Mesendoderm (in vitro differentiated cells): ENCODE measurements at regions not wholly inside any gene's neighbourhood (a gene's known extent, or its start where the extent isn't known, plus 50 kb on each side); places are given as distances from the start of the nearest gene placed in this dataset.

ENCODE experiments used
- DNase-seq: peaks from one replicate; pipeline ENCODE4 v3.0.0; 2013
- H2AK5ac ChIP-seq: 2 replicates; pipeline ENCODE4 v1.6.1; 2013; ENCODE audit warnings: low read length, inconsistent platforms
- H2BK120ac ChIP-seq: 2 replicates; pipeline ENCODE4 v1.6.1; 2013; ENCODE audit warnings: low read depth, mild to moderate bottlenecking, low read length, moderate library complexity, mixed read lengths
- H2BK15ac ChIP-seq: replicated peaks from 2 replicates; pipeline ENCODE4 v1.6.1; 2013; ENCODE audit warnings: low read depth, mild to moderate bottlenecking, moderate library complexity
- H2BK5ac ChIP-seq: 2 replicates; pipeline ENCODE4 v1.6.1; 2013; ENCODE audit warnings: low read length, inconsistent platforms
- H3K18ac ChIP-seq: 2 replicates; pipeline ENCODE4 v1.6.1; 2013; ENCODE audit warnings: mild to moderate bottlenecking, low read length, mixed read lengths
- H3K23ac ChIP-seq: one replicate; pipeline ENCODE4 v1.6.1; 2013; ENCODE audit warnings: low read length
- H3K27ac ChIP-seq: 2 replicates; pipeline ENCODE4 v1.5.1; 2013; ENCODE audit warnings: low read depth, mild to moderate bottlenecking, inconsistent platforms, low read length, moderate library complexity
- H3K27me3 ChIP-seq: 2 replicates; pipeline ENCODE4 v1.6.1; 2013; ENCODE audit warnings: low read length, control low read depth, mild to moderate bottlenecking, inconsistent platforms; ENCODE audit not compliant: insufficient read depth, poor library complexity
- H3K36me3 ChIP-seq: 2 replicates; pipeline ENCODE4 v1.6.1; 2013; ENCODE audit warnings: low read length, inconsistent platforms; ENCODE audit not compliant: control insufficient read depth, insufficient read depth
- H3K4ac ChIP-seq: one replicate; pipeline ENCODE4 v1.6.1; 2013; ENCODE audit warnings: low read depth, mild to moderate bottlenecking, low read length, moderate library complexity
- H3K4me1 ChIP-seq: 2 replicates; pipeline ENCODE4 v1.6.1; 2013; ENCODE audit warnings: low read depth, low read length, inconsistent platforms; ENCODE audit not compliant: control insufficient read depth
- H3K4me2 ChIP-seq: 2 replicates; pipeline ENCODE4 v1.6.1; 2013; ENCODE audit warnings: low read length
- H3K4me3 ChIP-seq: 2 replicates; pipeline ENCODE4 v1.5.1; 2013; ENCODE audit warnings: mild to moderate bottlenecking, low read length
- H3K56ac ChIP-seq: one replicate; pipeline ENCODE4 v1.6.1; 2013; ENCODE audit warnings: low read length
- H3K79me1 ChIP-seq: 2 replicates; pipeline ENCODE4 v1.6.1; 2013; ENCODE audit warnings: low read length, inconsistent platforms
- H3K79me2 ChIP-seq: 2 replicates; pipeline ENCODE4 v1.6.1; 2013; ENCODE audit warnings: mild to moderate bottlenecking, low read length; ENCODE audit not compliant: control insufficient read depth, insufficient read depth
- H3K9ac ChIP-seq: 2 replicates; pipeline ENCODE4 v1.6.1; 2013; ENCODE audit warnings: low read length, inconsistent platforms
- H4K5ac ChIP-seq: one replicate; pipeline ENCODE4 v1.6.1; 2013; ENCODE audit warnings: low read length
- H4K8ac ChIP-seq: one replicate; pipeline ENCODE4 v1.6.1; 2013; ENCODE audit warnings: low read depth, mild to moderate bottlenecking, control low read depth, low read length, moderate library complexity
- WGBS: extraction: QIAGEN DNeasy Blood & Tissue Kit; methylation state at CpG from one replicate; pipeline ENCODE4 v1.1.7; 2013; ENCODE audit warnings: low lambda C conversion rate, missing lambda C conversion rate; ENCODE audit not compliant: insufficient coverage; ENCODE audit errors: extremely low coverage; 5-methylcytosine and 5-hydroxymethylcytosine counted together

DNA sequence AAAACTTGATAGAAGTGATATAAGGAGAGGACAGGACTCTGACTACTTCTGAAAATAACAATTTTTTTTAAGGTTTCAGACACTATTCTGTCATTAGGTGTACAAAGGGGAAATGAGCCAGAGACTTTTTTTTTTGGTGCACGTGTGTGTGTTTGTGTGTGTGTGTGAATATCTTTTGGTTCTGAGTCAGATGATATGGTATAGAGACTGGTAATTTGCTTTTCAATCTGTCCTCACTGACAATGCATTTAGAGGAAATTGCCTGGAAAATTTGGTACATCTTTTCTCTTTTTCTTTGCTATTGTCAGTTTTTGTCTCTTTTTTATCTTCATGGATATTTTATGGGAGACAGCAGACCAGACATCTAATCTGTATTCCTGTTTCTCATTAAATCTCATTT, 59.3 kb downstream of the DDIT4L start:
- H3K79me1 ChIP-seq, result no peaks in the 10 kb centered on the region
- H2BK5ac ChIP-seq, result no peak overlapping the region
- no peak overlapping the region for H3K27ac ChIP-seq
- no peak overlapping the region for H3K9ac ChIP-seq
- no peak overlapping the region for H3K4me2 ChIP-seq
- H4K8ac ChIP-seq, result no peak overlapping the region
- H4K5ac ChIP-seq, result no peak overlapping the region
- no peak overlapping the region for H2AK5ac ChIP-seq
- no peaks in the 10 kb centered on the region for H3K27me3 ChIP-seq
- H3K23ac ChIP-seq, result no peak overlapping the region
- H3K56ac ChIP-seq, result no peak overlapping the region
- H2BK120ac ChIP-seq, result no peak overlapping the region
- H3K4me1 ChIP-seq, result no peaks in the 10 kb centered on the region
- H3K4ac ChIP-seq, result no peak overlapping the region
- WGBS, result no CpG with 5 or more reads among the region's 1 CpG
- H3K18ac ChIP-seq, result no peak overlapping the region
- DNase-seq, result no peak
- no peak overlapping the region for H2BK15ac ChIP-seq
- H3K36me3 ChIP-seq, result no peaks in the 10 kb centered on the region
- no peaks in the 10 kb centered on the region for H3K79me2 ChIP-seq
- no peak overlapping the region for H3K4me3 ChIP-seq

DNA sequence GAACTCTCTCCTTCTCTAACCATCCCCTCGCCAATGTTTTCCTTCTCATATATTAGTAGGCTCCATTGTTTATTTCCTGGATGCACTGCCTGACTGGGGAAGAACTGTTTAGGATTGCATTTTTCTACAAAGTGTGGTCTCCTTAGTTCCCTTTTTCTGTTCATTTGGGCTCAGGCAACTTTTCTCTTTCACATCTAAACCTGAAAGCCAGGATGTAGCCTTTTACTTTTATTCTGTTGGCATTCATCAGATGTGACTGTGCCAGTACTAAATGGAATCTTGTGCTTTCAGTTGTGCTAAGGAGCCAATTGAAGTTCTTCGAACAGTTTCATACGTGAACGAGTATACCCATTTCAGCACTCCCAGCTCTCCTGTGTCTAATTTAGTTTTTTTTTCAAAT, 59.8 kb downstream of the DDIT4L start:
- Histone ChIP-seq H3K23ac (no peak overlapping the region), H3K56ac (no peak overlapping the region), H4K8ac (no peak overlapping the region), H2BK120ac (no peak overlapping the region), H2BK15ac (no peak overlapping the region), H3K79me2 (no peaks in the 10 kb centered on the region), H3K36me3 (no peaks in the 10 kb centered on the region), H2AK5ac (no peak overlapping the region), H2BK5ac (no peak overlapping the region), H4K5ac (no peak overlapping the region), H3K79me1 (no peaks in the 10 kb centered on the region), H3K27me3 (no peaks in the 10 kb centered on the region), H3K4me1 (no peaks in the 10 kb centered on the region), H3K18ac (no peak overlapping the region), H3K9ac (no peak overlapping the region), H3K4me2 (no peak overlapping the region), H3K4ac (no peak overlapping the region), H3K27ac (no peak overlapping the region), H3K4me3 (no peak overlapping the region)
- WGBS, result no CpG with 5 or more reads among the region's 4 CpGs
- DNase-seq, result no peak

DNA sequence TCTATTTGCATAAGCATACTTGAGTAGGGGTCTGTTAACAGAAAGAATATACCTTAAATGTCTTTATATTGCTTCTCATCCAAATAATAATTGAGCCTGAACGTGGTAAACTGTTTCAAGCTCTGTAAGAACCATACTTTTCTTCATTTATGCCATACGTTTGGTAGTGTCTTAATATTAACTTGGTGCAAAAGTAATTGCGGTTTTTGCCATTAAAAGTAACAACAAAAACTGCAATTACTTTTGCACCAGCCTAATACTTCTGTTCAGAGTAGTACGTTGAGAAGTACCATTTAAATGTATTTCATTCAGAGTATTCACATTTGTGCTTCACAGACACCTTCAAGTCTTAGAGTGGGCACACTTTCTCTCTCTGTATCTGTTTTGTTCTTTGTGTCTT, 60.5 kb downstream of the DDIT4L start:
- Histone ChIP-seq H3K36me3 (no peaks in the 10 kb centered on the region), H3K27me3 (no peaks in the 10 kb centered on the region), H3K56ac (no peak overlapping the region), H3K4me2 (no peak overlapping the region), H3K4me3 (no peak overlapping the region), H3K79me2 (no peaks in the 10 kb centered on the region), H2BK15ac (no peak overlapping the region), H3K27ac (no peak overlapping the region), H2BK5ac (no peak overlapping the region), H4K5ac (no peak overlapping the region), H4K8ac (no peak overlapping the region), H3K4ac (no peak overlapping the region), H3K23ac (no peak overlapping the region), H2AK5ac (no peak overlapping the region), H3K9ac (no peak overlapping the region), H2BK120ac (no peak overlapping the region), H3K79me1 (no peaks in the 10 kb centered on the region), H3K18ac (no peak overlapping the region), H3K4me1 (no peaks in the 10 kb centered on the region)
- no peak for DNase-seq
- no CpG with 5 or more reads among the region's 4 CpGs for WGBS

DNA sequence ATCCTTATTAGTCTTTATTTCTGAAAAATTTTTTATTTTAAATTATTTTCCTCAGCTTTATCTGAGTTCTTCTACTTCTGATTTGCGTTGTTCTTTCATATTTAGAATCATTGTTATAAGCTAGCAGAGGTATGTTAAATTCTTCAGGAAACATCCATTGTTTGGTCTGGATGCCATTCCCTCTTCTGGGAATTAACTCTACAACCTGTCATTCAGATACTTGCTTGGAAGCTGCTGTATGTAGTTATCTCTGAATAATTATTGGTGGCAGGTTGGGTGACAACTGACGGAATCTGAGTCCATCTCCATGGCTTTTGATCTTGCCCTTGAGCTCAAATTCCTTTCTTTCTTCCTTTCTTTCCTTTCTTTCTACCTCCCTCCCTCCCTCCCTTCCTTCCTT, 61.9 kb downstream of the DDIT4L start:
- no peak overlapping the region for H3K18ac ChIP-seq
- no peak overlapping the region for H3K4me2 ChIP-seq
- H3K27ac ChIP-seq, result no peak overlapping the region
- H3K4me3 ChIP-seq, result no peak overlapping the region
- H3K4ac ChIP-seq, result no peak overlapping the region
- H2BK120ac ChIP-seq, result no peak overlapping the region
- H3K36me3 ChIP-seq, result no peaks in the 10 kb centered on the region
- no peak overlapping the region for H2BK5ac ChIP-seq
- no peak overlapping the region for H2AK5ac ChIP-seq
- H3K23ac ChIP-seq, result no peak overlapping the region
- H3K9ac ChIP-seq, result no peak overlapping the region
- H3K79me2 ChIP-seq, result no peaks in the 10 kb centered on the region
- H3K79me1 ChIP-seq, result no peaks in the 10 kb centered on the region
- WGBS, result no CpG with 5 or more reads among the region's 2 CpGs
- H3K27me3 ChIP-seq, result no peaks in the 10 kb centered on the region
- H2BK15ac ChIP-seq, result no peak overlapping the region
- no peak for DNase-seq
- no peak overlapping the region for H4K5ac ChIP-seq
- H3K56ac ChIP-seq, result no peak overlapping the region
- no peaks in the 10 kb centered on the region for H3K4me1 ChIP-seq
- no peak overlapping the region for H4K8ac ChIP-seq

DNA sequence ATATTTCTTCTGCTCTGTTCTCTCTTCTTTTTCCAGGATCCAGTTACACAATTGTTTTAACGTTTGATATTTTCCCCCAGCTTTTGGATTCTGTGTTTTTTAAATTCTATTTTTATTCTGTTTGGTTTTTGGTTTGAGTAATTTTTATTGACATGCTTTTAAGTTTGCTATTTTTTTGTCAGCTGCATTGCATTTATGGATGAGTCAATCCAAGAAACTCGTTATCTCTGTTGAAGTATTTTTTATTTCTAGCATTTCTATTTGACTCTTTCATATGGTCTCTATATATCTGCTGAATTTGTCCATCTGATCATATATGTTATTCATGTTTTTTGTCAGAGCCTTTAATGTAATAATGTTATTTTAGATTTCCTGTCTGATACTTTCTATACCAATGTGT, 65.6 kb downstream of the DDIT4L start:
- H3K79me1 ChIP-seq, result no peaks in the 10 kb centered on the region
- no peak overlapping the region for H3K23ac ChIP-seq
- H2BK5ac ChIP-seq, result no peak overlapping the region
- no peak overlapping the region for H3K18ac ChIP-seq
- no peak overlapping the region for H3K4me2 ChIP-seq
- H4K5ac ChIP-seq, result no peak overlapping the region
- no peak overlapping the region for H3K4me3 ChIP-seq
- no peak overlapping the region for H3K4ac ChIP-seq
- no CpG with 5 or more reads among the region's 2 CpGs for WGBS
- DNase-seq, result no peak
- no peaks in the 10 kb centered on the region for H3K27me3 ChIP-seq
- H3K9ac ChIP-seq, result no peak overlapping the region
- H3K79me2 ChIP-seq, result no peaks in the 10 kb centered on the region
- H2AK5ac ChIP-seq, result no peak overlapping the region
- no peaks in the 10 kb centered on the region for H3K4me1 ChIP-seq
- no peak overlapping the region for H3K27ac ChIP-seq
- H2BK120ac ChIP-seq, result no peak overlapping the region
- no peak overlapping the region for H4K8ac ChIP-seq
- H2BK15ac ChIP-seq, result no peak overlapping the region
- H3K36me3 ChIP-seq, result no peaks in the 10 kb centered on the region
- no peak overlapping the region for H3K56ac ChIP-seq

DNA sequence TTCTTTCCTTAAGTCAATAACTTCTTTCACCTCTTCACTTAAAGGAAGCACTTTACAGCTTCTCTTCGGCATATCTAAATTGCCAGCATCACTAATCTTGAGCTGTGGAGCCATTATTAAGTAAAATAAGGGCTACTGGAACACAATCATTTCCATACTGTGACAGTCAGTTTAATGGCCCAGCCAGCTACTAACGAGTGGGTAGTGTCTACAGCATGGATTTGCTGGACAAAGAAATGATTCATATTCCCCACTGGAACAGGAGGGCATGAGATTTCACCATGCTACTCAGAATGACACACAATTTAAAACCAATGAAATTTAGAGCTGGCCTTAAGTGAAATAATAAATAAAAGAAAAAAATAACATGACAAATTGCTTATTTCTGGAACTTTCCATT, 72.1 kb downstream of the DDIT4L start:
- H2AK5ac ChIP-seq, result no peak overlapping the region
- H3K79me2 ChIP-seq, result no peaks in the 10 kb centered on the region
- H3K18ac ChIP-seq, result no peak overlapping the region
- peaks cover 2% of the 10 kb centered on the region for H3K4me1 ChIP-seq
- no peaks in the 10 kb centered on the region for H3K27me3 ChIP-seq
- H3K9ac ChIP-seq, result no peak overlapping the region
- no peak overlapping the region for H3K4me3 ChIP-seq
- no peak overlapping the region for H3K23ac ChIP-seq
- no peak overlapping the region for H3K4me2 ChIP-seq
- H3K4ac ChIP-seq, result no peak overlapping the region
- H2BK5ac ChIP-seq, result no peak overlapping the region
- no peak overlapping the region for H2BK15ac ChIP-seq
- no peak overlapping the region for H4K5ac ChIP-seq
- no peaks in the 10 kb centered on the region for H3K36me3 ChIP-seq
- H3K79me1 ChIP-seq, result no peaks in the 10 kb centered on the region
- H2BK120ac ChIP-seq, result no peak overlapping the region
- no peak overlapping the region for H3K56ac ChIP-seq
- no peak for DNase-seq
- no peak overlapping the region for H4K8ac ChIP-seq
- no CpG with 5 or more reads among the region's 2 CpGs for WGBS
- no peak overlapping the region for H3K27ac ChIP-seq
